KMS-11 (cell line): ENCODE measurements at regions not wholly inside any gene's neighbourhood (a gene's known extent, or its start where the extent isn't known, plus 50 kb on each side); places are given as distances from the start of the nearest gene placed in this dataset.

Source experiments
- H2AFZ ChIP-seq: fragments of 200-600 bp; sonication (generic); 2 replicates; pipeline ENCODE4 v1.6.1; 2016; ENCODE audit warnings: antibody characterized with exemption, mixed run types, low read depth
- H3K27ac ChIP-seq: fragments of 200-600 bp; sonication (generic); 2 replicates; pipeline ENCODE4 v1.6.1; 2016; ENCODE audit warnings: mild to moderate bottlenecking, mixed run types
- H3K27me3 ChIP-seq: fragments of 200-600 bp; sonication (generic); 2 replicates; pipeline ENCODE4 v1.6.1; 2017; ENCODE audit warnings: mild to moderate bottlenecking, low read depth, mixed run types, moderate library complexity; ENCODE audit not compliant: insufficient read depth
- H3K36me3 ChIP-seq: fragments of 200-600 bp; sonication (generic); 2 replicates; pipeline ENCODE4 v1.6.1; 2017; ENCODE audit warnings: mild to moderate bottlenecking, mixed run types; ENCODE audit not compliant: insufficient read depth
- H3K4me1 ChIP-seq: fragments of 200-600 bp; sonication (generic); 2 replicates; pipeline ENCODE4 v1.6.1; 2016; ENCODE audit warnings: mild to moderate bottlenecking, low read depth, mixed run types; ENCODE audit not compliant: poor library complexity, severe bottlenecking
- H3K4me2 ChIP-seq: fragments of 200-600 bp; sonication (generic); 2 replicates; pipeline ENCODE4 v1.7.0; 2016; ENCODE audit warnings: mild to moderate bottlenecking, mixed run types
- H3K4me3 ChIP-seq: fragments of 200-600 bp; sonication (generic); IDR thresholded peaks from 2 replicates; pipeline ENCODE4 v1.6.1; 2017; ENCODE audit warnings: low read depth, low read length, mixed read lengths; ENCODE audit not compliant: insufficient read depth
- H3K79me2 ChIP-seq: fragments of 200-600 bp; sonication (generic); 2 replicates; pipeline ENCODE4 v1.6.1; 2016; ENCODE audit warnings: low read depth, mixed run types; ENCODE audit not compliant: insufficient read depth
- H3K9ac ChIP-seq: fragments of 200-600 bp; sonication (generic); 2 replicates; pipeline ENCODE4 v1.6.1; 2016; ENCODE audit warnings: mild to moderate bottlenecking, mixed run types
- H4K20me1 ChIP-seq: fragments of 200-600 bp; sonication (generic); 2 replicates; pipeline ENCODE4 v1.6.1; 2016; ENCODE audit warnings: mild to moderate bottlenecking, mixed run types; ENCODE audit not compliant: insufficient read depth
- CTCF ChIP-seq: fragments of 200-600 bp; sonication (generic); conservative IDR thresholded peaks from 2 replicates; pipeline ENCODE4 v1.6.1; 2017; ENCODE audit warnings: low read depth, mild to moderate bottlenecking, antibody characterized with exemption, low read length, moderate library complexity, mixed read lengths

GRCh38 chr5:179431221-179431824, 86.1 kb upstream of the ADAMTS2 start:
- Histone ChIP-seq H3K4me1 (no peaks in the 10 kb centered on the region), H4K20me1 (no peaks in the 10 kb centered on the region), H2AFZ (no peak overlapping the region), H3K36me3 (no peaks in the 10 kb centered on the region), H3K79me2 (no peaks in the 10 kb centered on the region), H3K9ac (no peak overlapping the region), H3K27ac (no peak overlapping the region), H3K4me3 (no peak overlapping the region), H3K4me2 (no peak overlapping the region), H3K27me3 (peaks cover 9% of the 10 kb centered on the region; the same call in 1 of the 2 replicates)
- no peak for TF ChIP-seq CTCF

- Histone ChIP-seq H3K27me3 (peaks cover 9% of the 10 kb centered on the region; the same call in 1 of the 2 replicates), H3K27ac (no peak overlapping the region), H3K79me2 (no peaks in the 10 kb centered on the region), H3K4me2 (no peak overlapping the region), H3K4me3 (no peak overlapping the region), H3K9ac (no peak overlapping the region), H3K36me3 (no peaks in the 10 kb centered on the region), H3K4me1 (no peaks in the 10 kb centered on the region), H2AFZ (no peak overlapping the region), H4K20me1 (no peaks in the 10 kb centered on the region)
- TF ChIP-seq CTCF, result no peak
Observed at GRCh38 chr5:179430193-179431175, 85.2 kb upstream of the ADAMTS2 start.

GRCh38 chr5:179427676-179428056, 82.4 kb upstream of the ADAMTS2 start:
- peaks cover 5% of the 10 kb centered on the region; the same call in 1 of the 2 replicates for H3K27me3 ChIP-seq
- no peak for TF ChIP-seq CTCF
- H3K4me3 ChIP-seq, result no peak overlapping the region
- no peak overlapping the region for H3K9ac ChIP-seq
- H3K4me1 ChIP-seq, result no peaks in the 10 kb centered on the region
- no peaks in the 10 kb centered on the region for H4K20me1 ChIP-seq
- H3K36me3 ChIP-seq, result no peaks in the 10 kb centered on the region
- H2AFZ ChIP-seq, result no peak overlapping the region
- H3K27ac ChIP-seq, result no peak overlapping the region
- H3K79me2 ChIP-seq, result no peaks in the 10 kb centered on the region
- no peak overlapping the region for H3K4me2 ChIP-seq

- H4K20me1 ChIP-seq, result no peaks in the 10 kb centered on the region
- peaks cover 1% of the 10 kb centered on the region; the same call in 1 of the 2 replicates for H3K27me3 ChIP-seq
- no peaks in the 10 kb centered on the region for H3K4me1 ChIP-seq
- H3K9ac ChIP-seq, result no peak overlapping the region
- no peak overlapping the region for H2AFZ ChIP-seq
- H3K79me2 ChIP-seq, result no peaks in the 10 kb centered on the region
- H3K4me3 ChIP-seq, result no peak overlapping the region
- no peak for TF ChIP-seq CTCF
- no peak overlapping the region for H3K27ac ChIP-seq
- no peaks in the 10 kb centered on the region for H3K36me3 ChIP-seq
- no peak overlapping the region for H3K4me2 ChIP-seq
Observed at GRCh38 chr5:179427032-179427675, 81.9 kb upstream of the ADAMTS2 start.
